Erythroblast (primary cell): ENCODE measurements at regions not wholly inside any gene's neighbourhood (a gene's known extent, or its start where the extent isn't known, plus 50 kb on each side); places are given as distances from the start of the nearest gene placed in this dataset.

Experiments used
- GATA1 ChIP-seq: IDR thresholded peaks from 2 replicates; pipeline ENCODE4 v1.6.1; 2011; ENCODE audit warnings: low read depth, mild to moderate bottlenecking, control low read depth, low read length, moderate library complexity
- POLR2A ChIP-seq: IDR thresholded peaks from 2 replicates; pipeline ENCODE4 v1.6.1; 2011; ENCODE audit warnings: mild to moderate bottlenecking, low read length

- no peak for TF ChIP-seq POLR2A
- TF ChIP-seq GATA1, result no peak
These were observed 108.3 kb downstream of the DSEL start for GRCh38 chr18:67408240-67408639.
